HFFc6 (cell line): ENCODE measurements at regions not wholly inside any gene's neighbourhood (a gene's known extent, or its start where the extent isn't known, plus 50 kb on each side); places are given as distances from the start of the nearest gene placed in this dataset.
A peak's percentile ranks its signal among the peaks of the same experiment; 100 is the strongest.
"Not testable (repeated sequence)": the region's sequence is repeated elsewhere in the genome, so short reads cannot be mapped to it uniquely, and the experiment has no call there.

Experiments
- DNase-seq: peaks from one replicate; pipeline ENCODE4 v3.0.0-alpha.2; 2018
- H3K27ac Mint-ChIP-seq: 2 replicates; pipeline ENCODE4 v1.8.0; 2020; ENCODE audit warnings: mild to moderate bottlenecking, mixed read lengths
- H3K27me3 Mint-ChIP-seq: 2 replicates; pipeline ENCODE4 v1.8.0; 2021; ENCODE audit warnings: mild to moderate bottlenecking, moderate library complexity, mixed read lengths; ENCODE audit not compliant: insufficient read depth
- H3K36me3 Mint-ChIP-seq: 2 replicates; pipeline ENCODE4 v1.8.0; 2021; ENCODE audit warnings: low read depth, mixed read lengths
- H3K4me1 Mint-ChIP-seq: 2 replicates; pipeline ENCODE4 v1.8.0; 2020; ENCODE audit warnings: low read depth, mixed read lengths
- H3K4me3 Mint-ChIP-seq: 2 replicates; pipeline ENCODE4 v1.8.0; 2020; ENCODE audit warnings: mild to moderate bottlenecking, moderate library complexity, mixed read lengths
- H3K9me3 Mint-ChIP-seq: 2 replicates; pipeline ENCODE4 v1.8.0; 2020; ENCODE audit warnings: mild to moderate bottlenecking, mixed read lengths
- TF ChIP-seq, protein P1 (sequence below): fragments of 200-600 bp; sonication (generic); IDR thresholded peaks from 2 replicates; pipeline ENCODE4 v1.5.0; 2021; ENCODE audit warnings: antibody characterized with exemption, mild to moderate bottlenecking

- Mint-ChIP-seq H3K4me1 (no peaks in the 10 kb centered on the region), H3K27me3 (peaks cover 11% of the 10 kb centered on the region), H3K4me3 (no peak overlapping the region), H3K9me3 (no peaks in the 10 kb centered on the region), H3K36me3 (no peaks in the 10 kb centered on the region), H3K27ac (no peak overlapping the region)
- TF ChIP-seq, protein P1, sequence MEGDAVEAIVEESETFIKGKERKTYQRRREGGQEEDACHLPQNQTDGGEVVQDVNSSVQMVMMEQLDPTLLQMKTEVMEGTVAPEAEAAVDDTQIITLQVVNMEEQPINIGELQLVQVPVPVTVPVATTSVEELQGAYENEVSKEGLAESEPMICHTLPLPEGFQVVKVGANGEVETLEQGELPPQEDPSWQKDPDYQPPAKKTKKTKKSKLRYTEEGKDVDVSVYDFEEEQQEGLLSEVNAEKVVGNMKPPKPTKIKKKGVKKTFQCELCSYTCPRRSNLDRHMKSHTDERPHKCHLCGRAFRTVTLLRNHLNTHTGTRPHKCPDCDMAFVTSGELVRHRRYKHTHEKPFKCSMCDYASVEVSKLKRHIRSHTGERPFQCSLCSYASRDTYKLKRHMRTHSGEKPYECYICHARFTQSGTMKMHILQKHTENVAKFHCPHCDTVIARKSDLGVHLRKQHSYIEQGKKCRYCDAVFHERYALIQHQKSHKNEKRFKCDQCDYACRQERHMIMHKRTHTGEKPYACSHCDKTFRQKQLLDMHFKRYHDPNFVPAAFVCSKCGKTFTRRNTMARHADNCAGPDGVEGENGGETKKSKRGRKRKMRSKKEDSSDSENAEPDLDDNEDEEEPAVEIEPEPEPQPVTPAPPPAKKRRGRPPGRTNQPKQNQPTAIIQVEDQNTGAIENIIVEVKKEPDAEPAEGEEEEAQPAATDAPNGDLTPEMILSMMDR = no peak
- DNase-seq = no peak
Measured at GRCh38 chr15:66964111-66964738, 101.2 kb upstream of the SMAD3 start.

GRCh38 chr15:66964791-66965190 lies 100.6 kb upstream of the SMAD3 start:
- no peak for DNase-seq
- no peaks in the 10 kb centered on the region for H3K9me3 Mint-ChIP-seq
- no peak overlapping the region for H3K4me3 Mint-ChIP-seq
- H3K36me3 Mint-ChIP-seq = no peaks in the 10 kb centered on the region
- H3K4me1 Mint-ChIP-seq = no peaks in the 10 kb centered on the region
- TF ChIP-seq, protein P1 = no peak
- H3K27me3 Mint-ChIP-seq = peaks cover 6% of the 10 kb centered on the region
- H3K27ac Mint-ChIP-seq = no peak overlapping the region

DNA sequence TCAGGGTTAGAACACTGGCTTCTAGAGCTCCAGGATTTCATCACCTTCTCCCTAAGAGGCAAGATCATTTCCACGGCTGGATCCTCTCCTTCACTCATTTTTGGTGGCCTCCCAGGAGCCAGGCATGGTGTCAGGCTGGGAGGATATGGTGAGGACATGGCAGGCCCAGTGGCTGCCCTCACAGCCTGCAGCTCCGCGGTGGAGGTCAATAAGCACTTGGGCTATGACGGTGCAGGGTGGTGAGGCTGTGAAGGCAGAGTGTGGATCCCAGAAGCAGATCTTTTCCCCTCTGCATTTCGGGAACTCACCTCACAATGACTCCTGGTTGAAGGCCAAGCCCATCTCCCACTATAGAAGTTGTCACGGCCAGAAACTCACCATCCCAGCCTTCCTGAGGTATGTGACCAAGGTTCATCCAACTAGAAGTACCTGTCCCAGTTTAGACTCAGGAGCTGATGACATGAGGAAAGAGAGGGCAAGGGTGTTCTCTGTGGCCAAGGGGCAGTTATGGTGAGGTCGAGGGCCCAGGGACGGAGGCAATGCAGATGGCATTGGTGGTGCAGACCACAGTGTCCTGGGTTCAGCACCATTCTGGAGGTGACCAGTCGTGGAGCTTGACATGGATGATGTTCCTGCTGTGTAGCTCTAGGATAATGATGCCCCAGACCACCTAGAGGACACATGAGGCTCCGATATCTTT lies 100.1 kb upstream of the SMAD3 start:
- peaks cover 5% of the 10 kb centered on the region for H3K27me3 Mint-ChIP-seq

GRCh38 chr15:66966256-66966655 lies 99.1 kb upstream of the SMAD3 start:
- Mint-ChIP-seq H3K9me3 (no peaks in the 10 kb centered on the region), H3K4me1 (no peaks in the 10 kb centered on the region), H3K27ac (no peak overlapping the region), H3K36me3 (no peaks in the 10 kb centered on the region), H3K4me3 (no peak overlapping the region), H3K27me3 (peaks cover 13% of the 10 kb centered on the region)
- TF ChIP-seq, protein P1 = peak; percentile 66
- DNase-seq = no peak

More for the DNA sequence above, 100.1 kb upstream of the SMAD3 start:
- Mint-ChIP-seq H3K27ac (no peak overlapping the region), H3K9me3 (no peaks in the 10 kb centered on the region), H3K4me1 (no peaks in the 10 kb centered on the region), H3K4me3 (no peak overlapping the region), H3K36me3 (no peaks in the 10 kb centered on the region)
- DNase-seq = no peak
- TF ChIP-seq, protein P1 = no peak

DNA sequence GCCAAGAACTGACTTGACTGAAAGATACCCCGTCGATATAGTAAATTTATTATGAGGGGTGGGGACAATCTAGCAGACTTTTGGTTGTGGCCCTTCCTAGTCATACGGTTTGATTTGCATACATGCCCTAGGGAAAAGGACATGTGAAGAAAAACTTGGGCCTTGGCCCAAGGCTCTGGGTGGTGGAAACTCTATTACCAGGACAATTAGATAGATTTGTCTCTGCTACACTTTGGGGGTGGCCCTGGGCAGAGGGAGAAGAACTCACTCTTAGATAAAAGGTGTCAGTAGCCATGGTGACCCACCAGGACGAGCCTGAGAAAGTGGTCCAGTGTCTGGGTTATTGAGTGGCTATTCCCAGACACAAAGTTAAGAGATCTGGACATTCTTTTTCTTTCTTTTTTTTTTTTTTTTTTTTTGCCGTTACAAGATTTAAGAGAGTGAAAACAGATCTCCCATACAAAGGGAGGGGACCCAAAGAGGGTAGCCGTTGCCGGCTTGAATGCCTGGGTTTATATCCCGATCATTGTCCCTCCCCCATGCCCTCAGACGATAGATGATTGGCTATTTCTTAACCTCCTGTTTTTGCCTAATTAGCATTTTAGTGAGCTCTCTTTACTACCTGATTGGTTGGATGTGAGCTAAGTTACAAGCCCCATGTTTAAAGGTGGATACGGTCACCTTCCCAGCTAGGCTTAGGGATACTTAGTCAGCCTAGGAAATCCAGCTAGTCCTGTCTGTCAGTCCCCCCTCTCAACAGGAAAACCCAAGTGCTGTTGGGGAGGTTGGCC lies 96.4 kb upstream of the SMAD3 start:
- Mint-ChIP-seq H3K27ac (no peak overlapping the region), H3K9me3 (no peaks in the 10 kb centered on the region), H3K4me1 (no peaks in the 10 kb centered on the region), H3K27me3 (peaks cover 21% of the 10 kb centered on the region), H3K36me3 (no peaks in the 10 kb centered on the region), H3K4me3 (no peak overlapping the region)
- DNase-seq = no peak
- TF ChIP-seq, protein P1 = no peak

DNA sequence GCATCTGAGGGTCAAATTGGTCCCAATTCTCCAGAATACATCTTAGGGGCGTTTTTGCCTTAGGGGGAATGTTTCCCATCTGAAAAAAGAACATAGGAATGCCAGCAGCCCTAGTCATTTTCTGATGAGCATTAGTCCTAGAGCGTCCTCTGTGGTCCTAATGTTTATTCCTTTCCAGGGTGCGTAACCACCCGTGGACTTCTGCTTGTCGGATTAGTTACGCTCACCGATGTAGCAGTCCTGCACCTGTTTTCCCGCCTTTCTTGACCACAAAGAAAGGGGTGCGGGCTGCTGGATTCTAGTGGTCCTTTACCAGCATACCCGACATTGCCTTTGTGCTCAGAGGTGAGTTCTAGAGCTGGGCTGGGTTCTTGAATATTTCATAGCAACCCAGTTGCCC lies 91.3 kb upstream of the SMAD3 start:
- not testable (repeated sequence) for DNase-seq, H3K9me3 Mint-ChIP-seq, H3K4me1 Mint-ChIP-seq, H3K4me3 Mint-ChIP-seq, H3K27ac Mint-ChIP-seq, H3K36me3 Mint-ChIP-seq
- H3K27me3 Mint-ChIP-seq = peaks cover 33% of the 10 kb centered on the region

DNA sequence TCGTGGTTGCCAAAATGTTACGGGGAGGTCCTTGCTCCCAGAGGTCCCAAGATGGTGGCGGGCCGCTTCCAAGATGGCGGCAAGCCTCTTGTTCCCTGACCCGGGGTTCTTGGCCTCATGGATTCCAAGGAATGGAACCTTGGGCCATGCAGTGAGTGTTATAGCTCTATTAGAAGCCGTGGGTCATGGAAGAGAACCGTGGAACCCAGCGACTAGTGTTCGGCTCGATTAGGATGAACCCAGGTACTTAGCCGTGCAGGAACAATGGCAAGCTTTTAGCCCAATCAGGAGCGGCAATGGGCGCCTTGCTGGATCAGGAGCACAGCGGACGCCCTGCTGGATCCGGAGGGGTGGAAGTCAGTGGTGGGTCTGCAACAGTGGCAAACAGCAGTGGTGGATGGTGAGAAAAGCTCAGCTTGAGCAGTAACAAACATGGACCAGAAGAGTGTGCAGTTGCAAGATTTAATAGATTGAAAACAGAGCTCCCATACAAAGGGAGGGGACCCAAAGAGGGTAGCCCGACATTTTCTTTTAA lies 89.2 kb upstream of the SMAD3 start:
- not testable (repeated sequence) for H3K4me3 Mint-ChIP-seq, H3K27ac Mint-ChIP-seq, H3K4me1 Mint-ChIP-seq, DNase-seq, H3K9me3 Mint-ChIP-seq, H3K36me3 Mint-ChIP-seq
- H3K27me3 Mint-ChIP-seq = peaks cover 25% of the 10 kb centered on the region

GRCh38 chr15:66980326-66980725 lies 85.1 kb upstream of the SMAD3 start:
- Mint-ChIP-seq H3K9me3 (peaks cover 12% of the 10 kb centered on the region), H3K36me3 (peaks cover 19% of the 10 kb centered on the region), H3K27me3 (peaks cover 30% of the 10 kb centered on the region), H3K4me1 (peaks cover 12% of the 10 kb centered on the region)
- not testable (repeated sequence) for H3K4me3 Mint-ChIP-seq, DNase-seq, H3K27ac Mint-ChIP-seq
